HepG2 (cell line): ENCODE measurements at regions not wholly inside any gene's neighbourhood (a gene's known extent, or its start where the extent isn't known, plus 50 kb on each side); places are given as distances from the start of the nearest gene placed in this dataset.
A peak's percentile ranks its signal among the peaks of the same experiment; 100 is the strongest.

ENCODE experiments used
- FOXA1 ChIP-seq, 2 experiments: fragments of 450-650 bp in 1 of 2; sonication (generic) in 1 of 2; formaldehyde crosslinking in 1 of 2; IDR thresholded peaks; 2 replicates each; pipeline versions ENCODE4 v1.4.0 to v1.6.1; 2016 to 2020; ENCODE audit warnings: missing genetic modification reagents in 1 of 2
- FOXP1 ChIP-seq, 2 experiments: fragments of 450-650 bp in 1 of 2; IDR thresholded peaks; 2 replicates each; pipeline ENCODE4 v1.6.1; 2017 to 2018; ENCODE audit warnings: antibody characterized with exemption in 1 of 2
- JUNB ChIP-seq: sonication (generic); formaldehyde crosslinking; IDR thresholded peaks from 2 replicates; pipeline ENCODE4 v1.8.0; 2022; ENCODE audit warnings: missing genetic modification reagents, mild to moderate bottlenecking, borderline replicate concordance
- PCBP1 ChIP-seq: fragments of 200-400 bp; formaldehyde crosslinking; IDR thresholded peaks from 2 replicates; pipeline ENCODE4 v1.6.1; 2017; ENCODE audit warnings: mild to moderate bottlenecking, low read depth, low read length, borderline replicate concordance
- PHB2 ChIP-seq: fragments of 450-650 bp; IDR thresholded peaks from 2 replicates; pipeline ENCODE4 v1.6.1; 2018; ENCODE audit not compliant: partially characterized antibody
- RFX3 ChIP-seq: IDR thresholded peaks from 2 replicates; pipeline ENCODE4 v1.6.1; 2016; ENCODE audit warnings: missing biosample characterization, missing genetic modification reagents
- SP5 ChIP-seq: IDR thresholded peaks from 2 replicates; pipeline ENCODE4 v1.6.1; 2016; ENCODE audit warnings: low read depth, borderline replicate concordance
- THAP9 ChIP-seq: sonication (generic); formaldehyde crosslinking; IDR thresholded peaks from 2 replicates; pipeline ENCODE4; 2020; ENCODE audit warnings: missing genetic modification reagents, mild to moderate bottlenecking, borderline replicate concordance
- ZMYM2 ChIP-seq: sonication (generic); formaldehyde crosslinking; IDR thresholded peaks from 2 replicates; pipeline ENCODE4 v1.8.0; 2022; ENCODE audit warnings: mild to moderate bottlenecking, missing genetic modification reagents
- ZNF512B ChIP-seq: sonication (generic); formaldehyde crosslinking; IDR thresholded peaks from 2 replicates; pipeline ENCODE4 v1.5.1; 2020; ENCODE audit warnings: missing genetic modification reagents, mild to moderate bottlenecking, borderline replicate concordance
- ZNF556 ChIP-seq: sonication (generic); formaldehyde crosslinking; IDR thresholded peaks from 2 replicates; pipeline ENCODE4 v1.4.0; 2020; ENCODE audit warnings: mild to moderate bottlenecking, missing genetic modification reagents, borderline replicate concordance
- ZNF557 ChIP-seq: sonication (generic); formaldehyde crosslinking; IDR thresholded peaks from 2 replicates; pipeline ENCODE4 v1.4.0; 2020; ENCODE audit warnings: missing genetic modification reagents
- ZNF597 ChIP-seq: sonication (generic); formaldehyde crosslinking; IDR thresholded peaks from 2 replicates; pipeline ENCODE4 v1.5.0; 2020; ENCODE audit warnings: missing genetic modification reagents
- ZNF629 ChIP-seq: sonication (generic); formaldehyde crosslinking; conservative IDR thresholded peaks from 2 replicates; pipeline ENCODE4 v1.5.0; 2020; ENCODE audit warnings: missing genetic modification reagents
- ZNF780A ChIP-seq: sonication (generic); formaldehyde crosslinking; IDR thresholded peaks from 2 replicates; pipeline ENCODE4 v1.8.0; 2022; ENCODE audit warnings: mild to moderate bottlenecking, missing genetic modification reagents, moderate library complexity
- ZNF850 ChIP-seq: sonication (generic); formaldehyde crosslinking; conservative IDR thresholded peaks from 2 replicates; pipeline ENCODE4 v1.9.0; 2021; ENCODE audit warnings: mild to moderate bottlenecking, missing genetic modification reagents
- TF ChIP-seq, protein P1 (sequence below): sonication (generic); formaldehyde crosslinking; IDR thresholded peaks from 2 replicates; pipeline ENCODE4 v1.4.0; 2020; ENCODE audit warnings: mild to moderate bottlenecking, missing genetic modification reagents
- TF ChIP-seq, protein P2 (sequence below): sonication (generic); formaldehyde crosslinking; IDR thresholded peaks from 2 replicates; pipeline ENCODE4 v1.5.1; 2020; ENCODE audit warnings: missing genetic modification reagents, mild to moderate bottlenecking, borderline replicate concordance

- peak; percentile 64; the same call in 1 of the 2 replicates for TF ChIP-seq ZNF512B (CRISPR knock-in tag)
- TF ChIP-seq FOXP1 (IDR thresholded peaks at IDR 0.05) = no peak
- peak; percentile 81 for TF ChIP-seq FOXP1 (CRISPR knock-in tag; IDR thresholded peaks at IDR 0.05)
- TF ChIP-seq ZMYM2 (CRISPR knock-in tag) = no peak
- TF ChIP-seq PCBP1 = no peak
- no peak for TF ChIP-seq PHB2
- no peak for TF ChIP-seq ZNF556 (CRISPR knock-in tag)
- no peak for TF ChIP-seq ZNF780A (CRISPR knock-in tag)
- TF ChIP-seq SP5 (CRISPR knock-in tag) = no peak
- no peak for TF ChIP-seq ZNF629
- no peak for TF ChIP-seq ZNF597
- TF ChIP-seq, protein P1, sequence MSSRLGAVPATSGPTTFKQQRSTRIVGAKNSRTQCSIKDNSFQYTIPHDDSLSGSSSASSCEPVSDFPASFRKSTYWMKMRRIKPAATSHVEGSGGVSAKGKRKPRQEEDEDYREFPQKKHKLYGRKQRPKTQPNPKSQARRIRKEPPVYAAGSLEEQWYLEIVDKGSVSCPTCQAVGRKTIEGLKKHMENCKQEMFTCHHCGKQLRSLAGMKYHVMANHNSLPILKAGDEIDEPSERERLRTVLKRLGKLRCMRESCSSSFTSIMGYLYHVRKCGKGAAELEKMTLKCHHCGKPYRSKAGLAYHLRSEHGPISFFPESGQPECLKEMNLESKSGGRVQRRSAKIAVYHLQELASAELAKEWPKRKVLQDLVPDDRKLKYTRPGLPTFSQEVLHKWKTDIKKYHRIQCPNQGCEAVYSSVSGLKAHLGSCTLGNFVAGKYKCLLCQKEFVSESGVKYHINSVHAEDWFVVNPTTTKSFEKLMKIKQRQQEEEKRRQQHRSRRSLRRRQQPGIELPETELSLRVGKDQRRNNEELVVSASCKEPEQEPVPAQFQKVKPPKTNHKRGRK (CRISPR knock-in tag) = no peak
- TF ChIP-seq ZNF850 = no peak
- TF ChIP-seq, protein P2, sequence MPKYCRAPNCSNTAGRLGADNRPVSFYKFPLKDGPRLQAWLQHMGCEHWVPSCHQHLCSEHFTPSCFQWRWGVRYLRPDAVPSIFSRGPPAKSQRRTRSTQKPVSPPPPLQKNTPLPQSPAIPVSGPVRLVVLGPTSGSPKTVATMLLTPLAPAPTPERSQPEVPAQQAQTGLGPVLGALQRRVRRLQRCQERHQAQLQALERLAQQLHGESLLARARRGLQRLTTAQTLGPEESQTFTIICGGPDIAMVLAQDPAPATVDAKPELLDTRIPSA (CRISPR knock-in tag) = no peak
- 0 out of 2 replicates have a peak, but pooled peaks have one; percentile 21 for TF ChIP-seq JUNB
- TF ChIP-seq ZNF557 = no peak
- no peak for TF ChIP-seq FOXA1 (IDR thresholded peaks at IDR 0.05)
- peak; percentile 72 for TF ChIP-seq FOXA1 (CRISPR knock-in tag; IDR thresholded peaks at IDR 0.05)
- no peak for TF ChIP-seq THAP9 (CRISPR knock-in tag)
- no peak for TF ChIP-seq RFX3 (CRISPR knock-in tag)
These were observed 1150.2 kb upstream of the PCDH9 start (continued) for GRCh38 chr13:68380041-68380973.
